ENCODE measurements at regions not wholly inside any gene's neighbourhood (a gene's known extent, or its start where the extent isn't known, plus 50 kb on each side); places are given as distances from the start of the nearest gene placed in this dataset.

GRCh38 chr21:35460441-35460840, 411.3 kb upstream of the RUNX1 start:
- Histone ChIP-seq H3K4me3 (ENCODE audit: low read depth, low read length) (no peak overlapping the region), H3K27ac (ENCODE audit: low read depth, low read length) (no peak overlapping the region), H3K79me2 (ENCODE audit: control insufficient read depth, insufficient read depth, low read length, unreplicated experiment) (no peaks in the 10 kb centered on the region), H3K36me3 (ENCODE audit: insufficient read depth, low read length) (no peaks in the 10 kb centered on the region), H3K4me1 (ENCODE audit: control insufficient read depth, insufficient read depth, low read length, unreplicated experiment) (peaks cover 10% of the 10 kb centered on the region), H3K27me3 (ENCODE audit: insufficient read depth, low read length) (no peaks in the 10 kb centered on the region), H2AFZ (ENCODE audit: low read length, unreplicated experiment) (no peak overlapping the region)

- Histone ChIP-seq H3K27ac (ENCODE audit: low read depth, low read length) (no peak overlapping the region), H3K4me3 (ENCODE audit: low read depth, low read length) (no peak overlapping the region), H3K36me3 (ENCODE audit: insufficient read depth, low read length) (no peaks in the 10 kb centered on the region), H3K4me1 (ENCODE audit: control insufficient read depth, insufficient read depth, low read length, unreplicated experiment) (peaks cover 10% of the 10 kb centered on the region), H3K27me3 (ENCODE audit: insufficient read depth, low read length) (no peaks in the 10 kb centered on the region), H3K79me2 (ENCODE audit: control insufficient read depth, insufficient read depth, low read length, unreplicated experiment) (no peaks in the 10 kb centered on the region), H2AFZ (ENCODE audit: low read length, unreplicated experiment) (no peak overlapping the region)
These were observed 409.3 kb upstream of the RUNX1 start for GRCh38 chr21:35458405-35458804.

GRCh38 chr21:35457097-35457804, 408.1 kb upstream of the RUNX1 start:
- H3K4me1 ChIP-seq (ENCODE audit: control insufficient read depth, insufficient read depth, low read length, unreplicated experiment), result peaks cover 10% of the 10 kb centered on the region
- H3K27me3 ChIP-seq (ENCODE audit: insufficient read depth, low read length), result no peaks in the 10 kb centered on the region
- no peaks in the 10 kb centered on the region for H3K36me3 ChIP-seq (ENCODE audit: insufficient read depth, low read length)
- no peaks in the 10 kb centered on the region for H3K79me2 ChIP-seq (ENCODE audit: control insufficient read depth, insufficient read depth, low read length, unreplicated experiment)
- no peak overlapping the region for H3K27ac ChIP-seq (ENCODE audit: low read depth, low read length)
- H3K4me3 ChIP-seq (ENCODE audit: low read depth, low read length), result no peak overlapping the region
- H2AFZ ChIP-seq (ENCODE audit: low read length, unreplicated experiment), result no peak overlapping the region

- no peaks in the 10 kb centered on the region for H3K27me3 ChIP-seq (ENCODE audit: insufficient read depth, low read length)
- no peak overlapping the region for H3K4me3 ChIP-seq (ENCODE audit: low read depth, low read length)
- no peaks in the 10 kb centered on the region for H3K79me2 ChIP-seq (ENCODE audit: control insufficient read depth, insufficient read depth, low read length, unreplicated experiment)
- H3K4me1 ChIP-seq (ENCODE audit: control insufficient read depth, insufficient read depth, low read length, unreplicated experiment), result no peaks in the 10 kb centered on the region
- H3K27ac ChIP-seq (ENCODE audit: low read depth, low read length), result no peak overlapping the region
- no peak overlapping the region for H2AFZ ChIP-seq (ENCODE audit: low read length, unreplicated experiment)
- H3K36me3 ChIP-seq (ENCODE audit: insufficient read depth, low read length), result no peaks in the 10 kb centered on the region
These were observed 402.2 kb upstream of the RUNX1 start for GRCh38 chr21:35451276-35451675.

GRCh38 chr21:35450830-35451229, 401.7 kb upstream of the RUNX1 start:
- Histone ChIP-seq H3K4me1 (ENCODE audit: control insufficient read depth, insufficient read depth, low read length, unreplicated experiment) (no peaks in the 10 kb centered on the region), H2AFZ (ENCODE audit: low read length, unreplicated experiment) (no peak overlapping the region)

GRCh38 chr21:35449846-35450245, 400.7 kb upstream of the RUNX1 start:
- Histone ChIP-seq H3K36me3 (ENCODE audit: insufficient read depth, low read length) (no peaks in the 10 kb centered on the region), H3K27ac (ENCODE audit: low read depth, low read length) (no peak overlapping the region), H3K4me1 (ENCODE audit: control insufficient read depth, insufficient read depth, low read length, unreplicated experiment) (no peaks in the 10 kb centered on the region), H2AFZ (ENCODE audit: low read length, unreplicated experiment) (no peak overlapping the region), H3K27me3 (ENCODE audit: insufficient read depth, low read length) (no peaks in the 10 kb centered on the region), H3K79me2 (ENCODE audit: control insufficient read depth, insufficient read depth, low read length, unreplicated experiment) (no peaks in the 10 kb centered on the region), H3K4me3 (ENCODE audit: low read depth, low read length) (no peak overlapping the region)

More at GRCh38 chr21:35450830-35451229, 401.7 kb upstream of the RUNX1 start:
- H3K27me3 ChIP-seq (ENCODE audit: insufficient read depth, low read length), result no peaks in the 10 kb centered on the region
- no peak overlapping the region for H3K27ac ChIP-seq (ENCODE audit: low read depth, low read length)
- H3K36me3 ChIP-seq (ENCODE audit: insufficient read depth, low read length), result no peaks in the 10 kb centered on the region
- H3K79me2 ChIP-seq (ENCODE audit: control insufficient read depth, insufficient read depth, low read length, unreplicated experiment), result no peaks in the 10 kb centered on the region
- H3K4me3 ChIP-seq (ENCODE audit: low read depth, low read length), result no peak overlapping the region

- Histone ChIP-seq H2AFZ (ENCODE audit: low read length, unreplicated experiment) (no peak overlapping the region), H3K36me3 (ENCODE audit: insufficient read depth, low read length) (no peaks in the 10 kb centered on the region), H3K4me1 (ENCODE audit: control insufficient read depth, insufficient read depth, low read length, unreplicated experiment) (no peaks in the 10 kb centered on the region), H3K27me3 (ENCODE audit: insufficient read depth, low read length) (no peaks in the 10 kb centered on the region), H3K4me3 (ENCODE audit: low read depth, low read length) (no peak overlapping the region), H3K27ac (ENCODE audit: low read depth, low read length) (no peak overlapping the region), H3K79me2 (ENCODE audit: control insufficient read depth, insufficient read depth, low read length, unreplicated experiment) (no peaks in the 10 kb centered on the region)
These were observed 399.9 kb upstream of the RUNX1 start for GRCh38 chr21:35448876-35449599.

- H3K4me3 ChIP-seq (ENCODE audit: low read depth, low read length), result no peak overlapping the region
- H3K4me1 ChIP-seq (ENCODE audit: control insufficient read depth, insufficient read depth, low read length, unreplicated experiment), result no peaks in the 10 kb centered on the region
- H3K36me3 ChIP-seq (ENCODE audit: insufficient read depth, low read length), result no peaks in the 10 kb centered on the region
These were observed 395.3 kb upstream of the RUNX1 start for GRCh38 chr21:35444391-35444790.

GRCh38 chr21:35441868-35442582, 392.9 kb upstream of the RUNX1 start:
- Histone ChIP-seq H3K27ac (ENCODE audit: low read depth, low read length) (no peak overlapping the region), H3K27me3 (ENCODE audit: insufficient read depth, low read length) (no peaks in the 10 kb centered on the region), H3K4me1 (ENCODE audit: control insufficient read depth, insufficient read depth, low read length, unreplicated experiment) (no peaks in the 10 kb centered on the region), H3K79me2 (ENCODE audit: control insufficient read depth, insufficient read depth, low read length, unreplicated experiment) (no peaks in the 10 kb centered on the region), H2AFZ (ENCODE audit: low read length, unreplicated experiment) (no peak overlapping the region), H3K36me3 (ENCODE audit: insufficient read depth, low read length) (no peaks in the 10 kb centered on the region), H3K4me3 (ENCODE audit: low read depth, low read length) (no peak overlapping the region)

More at GRCh38 chr21:35444391-35444790, 395.3 kb upstream of the RUNX1 start:
- no peak overlapping the region for H2AFZ ChIP-seq (ENCODE audit: low read length, unreplicated experiment)
- H3K27ac ChIP-seq (ENCODE audit: low read depth, low read length), result no peak overlapping the region
- H3K27me3 ChIP-seq (ENCODE audit: insufficient read depth, low read length), result no peaks in the 10 kb centered on the region
- no peaks in the 10 kb centered on the region for H3K79me2 ChIP-seq (ENCODE audit: control insufficient read depth, insufficient read depth, low read length, unreplicated experiment)

GRCh38 chr21:35438643-35439404, 389.7 kb upstream of the RUNX1 start:
- Histone ChIP-seq H3K36me3 (ENCODE audit: insufficient read depth, low read length) (no peaks in the 10 kb centered on the region), H3K27me3 (ENCODE audit: insufficient read depth, low read length) (no peaks in the 10 kb centered on the region)

More at GRCh38 chr21:35438643-35439404, 389.7 kb upstream of the RUNX1 start:
- H2AFZ ChIP-seq (ENCODE audit: low read length, unreplicated experiment), result no peak overlapping the region
- H3K27ac ChIP-seq (ENCODE audit: low read depth, low read length), result no peak overlapping the region
- H3K4me1 ChIP-seq (ENCODE audit: control insufficient read depth, insufficient read depth, low read length, unreplicated experiment), result no peaks in the 10 kb centered on the region
- H3K4me3 ChIP-seq (ENCODE audit: low read depth, low read length), result no peak overlapping the region
- no peaks in the 10 kb centered on the region for H3K79me2 ChIP-seq (ENCODE audit: control insufficient read depth, insufficient read depth, low read length, unreplicated experiment)

Data from ACC112 (cell line).